ENCODE measurements at regions not wholly inside any gene's neighbourhood (a gene's known extent, or its start where the extent isn't known, plus 50 kb on each side); places are given as distances from the start of the nearest gene placed in this dataset.

GRCh38 chr16:76106647-76107046 is 170.6 kb upstream of the CNTNAP4 start:
- TF ChIP-seq EZH2phosphoT487 (IDR thresholded peaks at IDR 0.05; ENCODE audit: borderline replicate concordance, low read length), result no peak
- TF ChIP-seq CTCF (IDR thresholded peaks at IDR 0.05; ENCODE audit: low read depth, low read length, poor library complexity, severe bottlenecking), result no peak
